HG03432 (cell line): ENCODE measurements at regions not wholly inside any gene's neighbourhood (a gene's known extent, or its start where the extent isn't known, plus 50 kb on each side); places are given as distances from the start of the nearest gene placed in this dataset.
A peak's percentile ranks its signal among the peaks of the same experiment; 100 is the strongest.
"Not testable (repeated sequence)": the region's sequence is repeated elsewhere in the genome, so short reads cannot be mapped to it uniquely, and the experiment has no call there.

Experiments used
- ATAC-seq: cut with Tn5 transposase; IDR thresholded peaks from one replicate; pipeline ENCODE4 v1.9.1; 2021; ENCODE audit warnings: mild to moderate bottlenecking, moderate library complexity; ENCODE audit not compliant: unreplicated experiment

GRCh38 chr3:177905173-177906125 lies 630.8 kb upstream of the KCNMB2 start:
- ATAC-seq: no peak

DNA sequence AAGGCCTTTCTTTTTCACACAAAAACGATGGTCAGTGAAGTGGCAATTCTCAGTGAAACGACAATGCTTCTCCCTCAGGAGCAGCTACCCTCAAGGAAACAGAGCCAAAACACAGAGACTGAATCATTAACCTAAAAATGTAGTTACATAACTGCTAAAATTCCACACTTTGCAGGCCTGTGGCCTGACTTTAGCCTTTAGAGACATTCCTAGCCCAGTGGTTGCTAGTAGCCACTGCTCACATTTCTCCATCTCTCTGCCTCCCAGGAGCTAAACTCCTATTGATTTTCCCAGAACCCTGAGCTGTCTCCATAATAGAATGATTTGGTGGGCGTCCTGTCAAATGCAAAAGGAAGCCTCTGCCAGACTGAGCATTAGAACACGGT lies 630.1 kb upstream of the KCNMB2 start:
- ATAC-seq: no peak

DNA sequence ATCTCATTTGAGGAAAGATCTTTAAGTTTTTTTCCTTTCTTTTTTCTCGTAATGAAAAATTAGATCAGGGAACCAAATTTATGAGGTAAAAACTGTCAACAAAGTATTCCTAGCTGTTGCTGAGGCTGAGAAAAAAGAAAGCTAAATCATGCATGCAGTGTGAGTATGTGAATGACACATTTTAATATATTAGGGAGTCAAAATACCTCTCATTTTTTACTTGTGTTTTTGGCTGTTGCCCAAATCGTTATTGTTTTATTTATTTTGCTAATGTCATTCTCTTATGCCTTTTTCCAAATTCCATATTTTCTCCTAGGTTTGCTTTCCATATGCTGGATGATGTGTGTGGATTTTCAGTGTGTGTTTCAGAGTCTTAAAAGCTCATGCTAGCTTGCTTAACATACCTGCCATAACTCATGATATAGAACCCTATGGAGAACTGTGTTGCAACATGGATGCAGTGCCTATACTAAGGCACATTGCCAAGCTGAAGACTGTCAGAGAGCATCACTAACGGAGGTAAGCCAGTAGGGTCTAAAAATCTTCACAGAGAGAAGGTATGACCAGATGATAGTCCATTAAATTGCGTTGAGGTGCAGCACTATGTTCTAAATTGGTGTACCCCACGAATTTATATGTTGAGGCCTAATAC lies 629.5 kb upstream of the KCNMB2 start:
- ATAC-seq: no peak

- ATAC-seq: not testable (repeated sequence)
These were observed 626.7 kb upstream of the KCNMB2 start for GRCh38 chr3:177909530-177909929.

GRCh38 chr3:177914224-177914623 lies 622.0 kb upstream of the KCNMB2 start:
- ATAC-seq: no peak

- no peak for ATAC-seq
These were observed 619.8 kb upstream of the KCNMB2 start for GRCh38 chr3:177916461-177916860.

DNA sequence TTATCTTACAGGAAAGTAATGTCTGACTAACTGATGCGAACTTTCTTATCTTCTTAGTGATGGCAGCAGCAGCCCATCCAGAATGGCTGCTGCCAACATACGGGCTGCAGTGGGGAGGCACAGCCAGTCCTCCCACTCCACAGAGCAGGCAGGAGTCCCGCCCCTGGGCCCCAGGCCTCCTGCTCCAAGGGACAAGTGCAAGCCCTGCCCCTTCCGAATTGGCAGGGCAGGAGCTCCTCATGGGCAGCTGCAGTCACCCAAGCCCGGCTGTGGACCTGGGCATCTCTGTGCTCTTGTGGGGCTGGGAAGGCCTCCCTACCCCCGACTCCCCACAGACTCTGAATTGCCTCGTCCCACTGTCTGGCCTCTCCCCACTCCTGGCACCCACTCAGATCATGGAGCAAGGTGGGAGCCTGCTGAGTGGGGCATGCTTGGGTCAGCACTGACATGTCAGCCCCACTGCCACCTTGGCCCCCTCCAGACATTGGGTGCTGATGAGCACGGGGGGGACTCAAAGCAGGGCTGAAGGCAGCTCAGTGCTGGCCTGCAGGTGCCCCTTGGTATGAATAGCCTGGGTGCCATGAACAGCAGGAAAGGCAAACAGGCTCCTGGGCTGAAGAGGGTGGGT lies 618.9 kb upstream of the KCNMB2 start:
- ATAC-seq: no peak

DNA sequence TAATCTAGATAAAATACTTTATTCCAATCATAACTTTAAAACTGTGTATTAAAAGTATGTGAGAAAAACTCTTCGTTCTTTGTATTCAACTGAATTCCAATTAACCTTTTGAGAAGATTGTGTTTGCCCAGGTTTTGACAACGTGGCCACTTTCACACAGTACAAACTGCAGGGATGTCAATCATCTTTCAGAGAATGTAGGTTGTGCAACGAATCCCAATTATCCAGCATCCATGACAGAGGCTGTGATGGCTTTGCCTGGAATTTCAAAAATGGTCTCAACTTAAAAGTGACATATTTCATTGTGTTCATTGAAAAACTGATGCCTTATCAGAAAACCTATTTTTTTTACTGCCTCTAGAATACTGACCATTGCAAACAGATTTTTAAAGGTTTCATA lies 615.1 kb upstream of the KCNMB2 start:
- no peak for ATAC-seq

DNA sequence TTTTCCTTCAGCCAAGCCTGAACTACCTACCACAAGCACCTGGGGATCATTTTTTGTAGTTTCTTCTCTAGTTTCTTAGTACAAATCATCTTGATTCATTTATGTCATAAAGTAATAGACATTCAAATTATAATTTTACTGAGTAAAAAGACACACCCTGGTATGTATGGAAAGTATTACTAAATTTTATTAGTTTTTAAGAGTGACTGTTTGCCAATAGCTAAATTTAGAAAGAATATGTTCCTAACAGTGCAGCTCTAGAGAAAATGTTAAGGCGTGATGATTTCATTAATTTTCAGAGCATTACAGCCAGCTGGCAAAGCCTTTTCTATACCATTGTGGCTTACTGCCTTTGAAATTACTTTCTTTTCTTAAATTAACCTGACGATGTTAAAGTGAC lies 612.0 kb upstream of the KCNMB2 start:
- ATAC-seq: no peak

DNA sequence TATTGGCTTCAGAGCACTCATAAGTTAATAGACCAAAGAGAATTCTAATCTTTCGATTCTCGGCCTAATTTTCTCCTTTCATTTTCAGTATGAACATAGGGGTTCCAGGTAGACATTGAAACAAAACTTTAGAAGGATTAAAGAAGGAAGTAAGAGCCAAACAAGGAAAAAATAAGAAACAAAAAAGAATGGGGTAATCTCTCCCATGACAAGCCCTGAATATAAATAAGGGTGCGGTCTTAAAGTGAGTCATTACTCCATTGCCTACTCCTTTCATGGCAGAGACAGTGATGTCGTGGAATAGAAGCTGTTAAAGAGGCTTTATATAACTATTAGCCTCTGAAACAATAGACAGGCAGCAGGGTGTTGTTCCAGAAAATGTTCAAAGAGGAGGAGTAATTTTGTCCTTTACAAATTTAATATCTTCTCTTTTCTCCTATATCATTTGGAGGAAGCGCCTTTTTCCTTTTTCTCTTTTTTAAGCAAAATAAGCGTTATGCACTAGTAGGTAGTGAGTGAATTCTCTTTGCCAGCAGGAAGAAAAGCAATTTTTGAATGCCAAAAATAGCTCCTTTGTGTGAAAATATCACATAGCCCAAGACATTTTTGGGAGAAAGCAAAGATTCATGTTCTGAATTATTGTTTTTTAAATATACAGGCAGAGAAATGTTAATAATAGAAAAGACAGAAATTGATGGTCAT lies 607.9 kb upstream of the KCNMB2 start:
- peak; percentile 73 for ATAC-seq

DNA sequence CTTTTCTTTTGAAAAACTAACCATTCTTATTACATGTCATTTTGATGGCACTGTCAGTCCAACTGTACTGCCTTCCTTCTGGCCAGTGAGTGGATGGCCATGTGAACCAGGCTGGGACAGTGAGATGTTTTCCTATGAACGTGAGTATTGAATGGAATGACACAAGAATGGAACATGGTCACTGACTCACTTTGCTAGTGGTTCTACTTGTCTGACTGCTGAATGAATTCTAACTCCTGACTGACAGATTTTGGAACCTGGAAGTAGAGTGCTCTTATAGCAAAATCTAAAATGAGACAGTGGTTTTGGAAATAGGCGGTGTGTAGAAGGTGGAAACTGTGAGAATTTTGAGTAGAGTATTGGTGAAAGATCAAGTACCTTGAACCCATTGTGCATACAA lies 606.9 kb upstream of the KCNMB2 start:
- ATAC-seq: no peak

- no peak for ATAC-seq
These were observed 605.5 kb upstream of the KCNMB2 start for GRCh38 chr3:177930771-177931170.

DNA sequence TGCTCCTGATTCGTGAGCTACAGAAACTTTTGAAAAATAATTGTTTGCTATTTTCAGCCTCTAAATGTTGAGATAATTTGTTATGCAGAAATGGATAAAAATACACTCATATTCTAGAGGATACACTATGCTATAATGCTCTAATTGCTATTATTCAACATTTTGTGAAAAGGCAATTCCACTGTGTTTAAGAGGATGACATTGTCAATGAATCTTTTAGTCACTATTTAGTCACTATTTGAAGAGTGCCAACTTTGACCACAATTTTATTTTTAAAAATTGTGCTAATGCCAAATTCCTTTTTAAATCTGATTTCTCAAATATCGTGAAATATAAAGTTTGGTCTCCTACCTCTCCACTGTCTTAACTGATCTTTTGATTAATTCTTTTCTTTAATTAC lies 604.9 kb upstream of the KCNMB2 start:
- no peak for ATAC-seq

GRCh38 chr3:177932346-177932745 lies 603.9 kb upstream of the KCNMB2 start:
- no peak for ATAC-seq

GRCh38 chr3:177932750-177933660 lies 603.2 kb upstream of the KCNMB2 start:
- ATAC-seq: no peak

- no peak for ATAC-seq
These were observed 602.0 kb upstream of the KCNMB2 start for GRCh38 chr3:177934001-177934891.

DNA sequence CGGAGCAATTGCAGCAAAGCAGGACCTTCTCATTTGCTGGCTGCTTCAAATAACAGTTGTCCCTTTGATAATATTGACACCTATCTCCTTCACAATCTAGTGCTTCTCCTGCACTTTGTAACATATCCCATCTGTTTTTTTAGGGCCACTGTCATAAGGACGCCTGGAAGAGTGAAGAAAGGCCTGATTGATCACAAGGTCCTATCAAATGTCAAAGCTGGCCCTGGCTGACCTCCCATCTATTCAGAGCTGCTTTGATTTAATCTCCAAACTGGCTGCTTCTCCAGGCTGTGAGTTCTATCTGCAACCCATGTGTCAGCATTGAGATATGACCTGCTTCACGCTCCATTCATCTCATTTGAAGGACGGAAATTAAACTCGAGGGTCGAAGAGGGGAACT lies 601.2 kb upstream of the KCNMB2 start:
- no peak for ATAC-seq

DNA sequence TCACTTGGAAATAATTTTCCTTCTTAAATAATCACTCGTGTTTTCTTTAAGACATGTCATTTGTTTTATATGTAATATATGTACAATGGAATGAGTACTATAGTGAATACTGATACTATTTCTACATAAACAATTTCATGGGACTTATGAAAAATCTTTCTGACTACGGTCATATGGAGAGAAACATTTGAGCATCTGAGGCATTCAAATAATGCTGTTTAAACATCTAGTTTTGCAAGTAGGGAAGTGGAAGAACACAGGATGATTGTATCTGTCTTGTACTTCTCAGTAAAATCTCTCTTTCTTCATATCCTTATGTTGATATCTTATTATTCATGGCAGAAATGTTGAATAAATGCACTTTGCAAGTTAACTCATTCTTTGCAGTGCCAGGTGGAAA lies 599.5 kb upstream of the KCNMB2 start:
- no peak for ATAC-seq

DNA sequence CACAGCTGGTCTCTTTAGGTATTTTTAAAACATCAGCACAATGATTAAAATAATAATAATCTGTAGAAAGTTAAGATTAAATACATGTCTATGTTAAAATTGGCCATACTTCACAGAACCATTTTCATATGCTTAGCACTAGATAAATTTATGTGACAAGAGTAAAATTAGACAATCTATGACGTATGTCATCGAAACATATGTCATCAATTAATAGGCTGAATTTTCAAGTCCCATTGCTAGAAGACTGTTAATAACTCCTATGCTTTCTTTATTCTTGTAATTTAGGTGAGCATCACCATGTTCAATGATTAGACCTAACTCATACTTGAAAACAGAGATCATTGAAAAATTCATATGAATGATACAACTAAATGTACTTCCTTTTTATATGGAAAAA lies 593.3 kb upstream of the KCNMB2 start:
- ATAC-seq: no peak
